ENCODE measurements at regions not wholly inside any gene's neighbourhood (a gene's known extent, or its start where the extent isn't known, plus 50 kb on each side); places are given as distances from the start of the nearest gene placed in this dataset.

- no peaks in the 10 kb centered on the region for H3K36me3 ChIP-seq (ENCODE audit: insufficient read depth)
- no peak overlapping the region for H3K27ac ChIP-seq (ENCODE audit: low read depth)
- H3K4me3 ChIP-seq (ENCODE audit: low read depth, low read length), result no peak overlapping the region
- no peaks in the 10 kb centered on the region for H3K4me1 ChIP-seq (ENCODE audit: insufficient read depth)
- DNase-seq (ENCODE audit: extremely low spot score), result no peak
- WGBS, result 90% methylated on average over 2 of the region's 2 CpGs
Observed at GRCh38 chrX:121216641-121217374, 169.4 kb downstream of the GLUD2 start.

GRCh38 chrX:121221322-121221977 lies 174.0 kb downstream of the GLUD2 start:
- H3K27ac ChIP-seq (ENCODE audit: low read depth), result no peak overlapping the region
- H3K4me3 ChIP-seq (ENCODE audit: low read depth, low read length), result no peak overlapping the region
- DNase-seq (ENCODE audit: extremely low spot score), result no peak
- WGBS, result 73% methylated on average over 3 of the region's 3 CpGs
- no peaks in the 10 kb centered on the region for H3K36me3 ChIP-seq (ENCODE audit: insufficient read depth)
- no peaks in the 10 kb centered on the region for H3K4me1 ChIP-seq (ENCODE audit: insufficient read depth)

- 62% methylated on average over 3 of the region's 3 CpGs for whole genome bisulfite sequencing
Observed at GRCh38 chrX:121227888-121228287, 180.5 kb downstream of the GLUD2 start.

GRCh38 chrX:121231566-121232358 lies 184.4 kb downstream of the GLUD2 start:
- Histone ChIP-seq H3K4me3 (ENCODE audit: low read depth, low read length) (no peak overlapping the region), H3K4me1 (ENCODE audit: insufficient read depth) (no peaks in the 10 kb centered on the region), H3K27ac (ENCODE audit: low read depth) (no peak overlapping the region), H3K36me3 (ENCODE audit: insufficient read depth) (no peaks in the 10 kb centered on the region)
- DNase-seq (ENCODE audit: extremely low spot score), result no peak
- 73% methylated on average over 10 of the region's 10 CpGs for WGBS

More at GRCh38 chrX:121227888-121228287, 180.5 kb downstream of the GLUD2 start:
- Histone ChIP-seq H3K4me3 (ENCODE audit: low read depth, low read length) (no peak overlapping the region), H3K27ac (ENCODE audit: low read depth) (no peak overlapping the region), H3K4me1 (ENCODE audit: insufficient read depth) (no peaks in the 10 kb centered on the region), H3K36me3 (ENCODE audit: insufficient read depth) (no peaks in the 10 kb centered on the region)
- no peak for DNase-seq (ENCODE audit: extremely low spot score)

GRCh38 chrX:121236040-121236439 lies 188.6 kb downstream of the GLUD2 start:
- no peak for DNase-seq (ENCODE audit: extremely low spot score)
- no peaks in the 10 kb centered on the region for H3K36me3 ChIP-seq (ENCODE audit: insufficient read depth)
- H3K4me1 ChIP-seq (ENCODE audit: insufficient read depth), result no peaks in the 10 kb centered on the region
- no peak overlapping the region for H3K27ac ChIP-seq (ENCODE audit: low read depth)
- WGBS, result 91% methylated on average over 1 of the region's 1 CpG
- H3K4me3 ChIP-seq (ENCODE audit: low read depth, low read length), result no peak overlapping the region

GRCh38 chrX:121238093-121238492 lies 190.7 kb downstream of the GLUD2 start:
- Histone ChIP-seq H3K36me3 (ENCODE audit: insufficient read depth) (no peaks in the 10 kb centered on the region), H3K27ac (ENCODE audit: low read depth) (no peak overlapping the region), H3K4me3 (ENCODE audit: low read depth, low read length) (no peak overlapping the region), H3K4me1 (ENCODE audit: insufficient read depth) (no peaks in the 10 kb centered on the region)
- DNase-seq (ENCODE audit: extremely low spot score), result no peak
- WGBS, result 93% methylated on average over 1 of the region's 1 CpG

GRCh38 chrX:121244511-121244910 lies 197.1 kb downstream of the GLUD2 start:
- Histone ChIP-seq H3K27ac (ENCODE audit: low read depth) (no peak overlapping the region), H3K36me3 (ENCODE audit: insufficient read depth) (no peaks in the 10 kb centered on the region), H3K4me3 (ENCODE audit: low read depth, low read length) (no peak overlapping the region), H3K4me1 (ENCODE audit: insufficient read depth) (no peaks in the 10 kb centered on the region)
- no peak for DNase-seq (ENCODE audit: extremely low spot score)
- 98% methylated on average over 1 of the region's 1 CpG for WGBS

- DNase-seq (ENCODE audit: extremely low spot score), result no peak
- Histone ChIP-seq H3K27ac (ENCODE audit: low read depth) (no peak overlapping the region), H3K4me1 (ENCODE audit: insufficient read depth) (no peaks in the 10 kb centered on the region), H3K36me3 (ENCODE audit: insufficient read depth) (no peaks in the 10 kb centered on the region), H3K4me3 (ENCODE audit: low read depth, low read length) (no peak overlapping the region)
Observed at GRCh38 chrX:121245763-121246162, 198.4 kb downstream of the GLUD2 start.

- Histone ChIP-seq H3K4me3 (ENCODE audit: low read depth, low read length) (no peak overlapping the region), H3K4me1 (ENCODE audit: insufficient read depth) (no peaks in the 10 kb centered on the region), H3K36me3 (ENCODE audit: insufficient read depth) (no peaks in the 10 kb centered on the region), H3K27ac (ENCODE audit: low read depth) (no peak overlapping the region)
- no peak for DNase-seq (ENCODE audit: extremely low spot score)
- 74% methylated on average over 4 of the region's 4 CpGs for WGBS
Observed at GRCh38 chrX:121254336-121254735, 206.9 kb downstream of the GLUD2 start.

- no peak overlapping the region for H3K4me3 ChIP-seq (ENCODE audit: low read depth, low read length)
- no peaks in the 10 kb centered on the region for H3K36me3 ChIP-seq (ENCODE audit: insufficient read depth)
- 26% methylated on average over 2 of the region's 2 CpGs for WGBS
- H3K4me1 ChIP-seq (ENCODE audit: insufficient read depth), result no peaks in the 10 kb centered on the region
- no peak for DNase-seq (ENCODE audit: extremely low spot score)
- H3K27ac ChIP-seq (ENCODE audit: low read depth), result no peak overlapping the region
Observed at GRCh38 chrX:121256647-121257046, 209.2 kb downstream of the GLUD2 start.

- Histone ChIP-seq H3K27ac (ENCODE audit: low read depth) (no peak overlapping the region), H3K4me3 (ENCODE audit: low read depth, low read length) (no peak overlapping the region), H3K36me3 (ENCODE audit: insufficient read depth) (no peaks in the 10 kb centered on the region), H3K4me1 (ENCODE audit: insufficient read depth) (no peaks in the 10 kb centered on the region)
- no peak for DNase-seq (ENCODE audit: extremely low spot score)
Observed at GRCh38 chrX:121258545-121258944, 211.1 kb downstream of the GLUD2 start.

GRCh38 chrX:121259170-121259569 lies 211.8 kb downstream of the GLUD2 start:
- Histone ChIP-seq H3K4me1 (ENCODE audit: insufficient read depth) (no peaks in the 10 kb centered on the region), H3K4me3 (ENCODE audit: low read depth, low read length) (no peak overlapping the region), H3K27ac (ENCODE audit: low read depth) (no peak overlapping the region), H3K36me3 (ENCODE audit: insufficient read depth) (no peaks in the 10 kb centered on the region)
- no peak for DNase-seq (ENCODE audit: extremely low spot score)
- WGBS, result 85% methylated on average over 2 of the region's 2 CpGs

GRCh38 chrX:121260596-121261240 lies 213.3 kb downstream of the GLUD2 start:
- Histone ChIP-seq H3K4me3 (ENCODE audit: low read depth, low read length) (no peak overlapping the region), H3K36me3 (ENCODE audit: insufficient read depth) (no peaks in the 10 kb centered on the region), H3K4me1 (ENCODE audit: insufficient read depth) (no peaks in the 10 kb centered on the region), H3K27ac (ENCODE audit: low read depth) (no peak overlapping the region)
- no peak for DNase-seq (ENCODE audit: extremely low spot score)
- whole genome bisulfite sequencing, result 24% methylated on average over 2 of the region's 2 CpGs
